OCI-M1 (cell line): ENCODE measurements at regions not wholly inside any gene's neighbourhood (a gene's known extent, or its start where the extent isn't known, plus 50 kb on each side); places are given as distances from the start of the nearest gene placed in this dataset.
"Not testable (repeated sequence)": the region's sequence is repeated elsewhere in the genome, so short reads cannot be mapped to it uniquely, and the experiment has no call there.

ENCODE experiments used
- DNase-seq: peaks from one replicate; lab custom pipeline; 2025; lab: John Stamatoyannopoulos, UW

GRCh38 chr13:53101883-53102282 lies 73.3 kb downstream of the OLFM4 start:
- DNase-seq, result no peak

- DNase-seq, result peak; percentile 48
These were observed 75.5 kb downstream of the OLFM4 start for GRCh38 chr13:53104136-53104535.

GRCh38 chr13:53105477-53105876 lies 76.9 kb downstream of the OLFM4 start:
- no peak for DNase-seq

GRCh38 chr13:53105890-53106289 lies 77.3 kb downstream of the OLFM4 start:
- DNase-seq, result no peak

- DNase-seq, result no peak
These were observed 81.6 kb downstream of the OLFM4 start for GRCh38 chr13:53110181-53110580.

- DNase-seq, result no peak
These were observed 82.0 kb downstream of the OLFM4 start for GRCh38 chr13:53110614-53111013.

GRCh38 chr13:53112522-53112921 lies 83.9 kb downstream of the OLFM4 start:
- DNase-seq, result peak; percentile 21

GRCh38 chr13:53117048-53117447 lies 88.4 kb downstream of the OLFM4 start:
- DNase-seq, result not testable (repeated sequence)

GRCh38 chr13:53121131-53121773 lies 92.6 kb downstream of the OLFM4 start:
- no peak for DNase-seq

GRCh38 chr13:53121919-53122318 lies 93.3 kb downstream of the OLFM4 start:
- DNase-seq, result peak; percentile 36

- DNase-seq, result no peak
These were observed 94.9 kb downstream of the OLFM4 start for GRCh38 chr13:53123536-53123935.

- DNase-seq, result peak; percentile 90
These were observed 96.0 kb downstream of the OLFM4 start for GRCh38 chr13:53124623-53125022.

GRCh38 chr13:53126841-53127245 lies 98.2 kb downstream of the OLFM4 start:
- no peak for DNase-seq

GRCh38 chr13:53127373-53127772 lies 98.8 kb downstream of the OLFM4 start:
- no peak for DNase-seq

- DNase-seq, result no peak
These were observed 101.3 kb downstream of the OLFM4 start for GRCh38 chr13:53129864-53130393.

GRCh38 chr13:53131361-53131760 lies 102.7 kb downstream of the OLFM4 start:
- no peak for DNase-seq

GRCh38 chr13:53135301-53135700 lies 106.7 kb downstream of the OLFM4 start:
- DNase-seq, result no peak

- DNase-seq, result no peak
These were observed 108.1 kb downstream of the OLFM4 start for GRCh38 chr13:53136554-53137215.

- DNase-seq, result no peak
These were observed 109.2 kb downstream of the OLFM4 start for GRCh38 chr13:53137779-53138178.

- DNase-seq, result no peak
These were observed 109.9 kb downstream of the OLFM4 start for GRCh38 chr13:53138376-53139036.

GRCh38 chr13:53141336-53141735 lies 112.7 kb downstream of the OLFM4 start:
- DNase-seq, result no peak

- no peak for DNase-seq
These were observed 113.7 kb downstream of the OLFM4 start for GRCh38 chr13:53142306-53142705.

GRCh38 chr13:53143757-53144339 lies 115.2 kb downstream of the OLFM4 start:
- DNase-seq, result no peak
